ENCODE measurements at regions not wholly inside any gene's neighbourhood (a gene's known extent, or its start where the extent isn't known, plus 50 kb on each side); places are given as distances from the start of the nearest gene placed in this dataset.

GRCh38 chr9:11713077-11713476 lies 980.1 kb upstream of the TYRP1 start (continued):
- TF ChIP-seq ZNF280D (tag by site-specific recombination; IDR thresholded peaks at IDR 0.05) (no peak), ZSCAN16 (tag by site-specific recombination; IDR thresholded peaks at IDR 0.05) (no peak), KLF16 (tag by site-specific recombination; IDR thresholded peaks at IDR 0.05) (no peak)

GRCh38 chr9:11722957-11723356 lies 970.2 kb upstream of the TYRP1 start:
- H3K36me3 ChIP-seq (ENCODE audit: control insufficient read depth in 2 of 2, insufficient read depth in 1 of 2, low read length in 2 of 2): no peaks in the 10 kb centered on the region
- ChIA-PET POLR2A (no interaction called here), CTCF (no interaction called here)
- no peaks in the 10 kb centered on the region for H3K9me3 ChIP-seq (ENCODE audit: control insufficient read depth, insufficient read depth, low read depth, low read length)
- no peaks in the 10 kb centered on the region for H3K4me1 ChIP-seq (ENCODE audit: control insufficient read depth, insufficient read depth, low read length)
- TF ChIP-seq SETDB1 (IDR thresholded peaks at IDR 0.05; ENCODE audit: insufficient read length, low read length): no peak
- no peak for TF ChIP-seq ZNF354C (tag by site-specific recombination; IDR thresholded peaks at IDR 0.05; ENCODE audit: borderline replicate concordance, low read depth)
- TF ChIP-seq, protein P1, sequence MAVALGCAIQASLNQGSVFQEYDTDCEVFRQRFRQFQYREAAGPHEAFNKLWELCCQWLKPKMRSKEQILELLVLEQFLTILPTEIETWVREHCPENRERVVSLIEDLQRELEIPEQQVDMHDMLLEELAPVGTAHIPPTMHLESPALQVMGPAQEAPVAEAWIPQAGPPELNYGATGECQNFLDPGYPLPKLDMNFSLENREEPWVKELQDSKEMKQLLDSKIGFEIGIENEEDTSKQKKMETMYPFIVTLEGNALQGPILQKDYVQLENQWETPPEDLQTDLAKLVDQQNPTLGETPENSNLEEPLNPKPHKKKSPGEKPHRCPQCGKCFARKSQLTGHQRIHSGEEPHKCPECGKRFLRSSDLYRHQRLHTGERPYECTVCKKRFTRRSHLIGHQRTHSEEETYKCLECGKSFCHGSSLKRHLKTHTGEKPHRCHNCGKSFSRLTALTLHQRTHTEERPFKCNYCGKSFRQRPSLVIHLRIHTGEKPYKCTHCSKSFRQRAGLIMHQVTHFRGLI (tag by site-specific recombination; IDR thresholded peaks at IDR 0.05): no peak
- no peak for TF ChIP-seq ZNF37A (tag by site-specific recombination; IDR thresholded peaks at IDR 0.05)
- no peak for TF ChIP-seq ZNF707 (tag by site-specific recombination; IDR thresholded peaks at IDR 0.05)
- no peak for TF ChIP-seq ZNF239 (tag by site-specific recombination; IDR thresholded peaks at IDR 0.05)
- no peak for TF ChIP-seq ZNF202 (tag by site-specific recombination; IDR thresholded peaks at IDR 0.05; ENCODE audit: borderline replicate concordance)
- TF ChIP-seq KLF9 (tag by site-specific recombination; IDR thresholded peaks at IDR 0.05; ENCODE audit: low read depth): no peak
- TF ChIP-seq ZNF175 (tag by site-specific recombination; IDR thresholded peaks at IDR 0.05): no peak
- TF ChIP-seq HOXD13 (CRISPR knock-in tag; IDR thresholded peaks at IDR 0.05; ENCODE audit: borderline replicate concordance): no peak
- TF ChIP-seq ZNF513 (tag by site-specific recombination; IDR thresholded peaks at IDR 0.05): no peak
- TF ChIP-seq PRDM4 (tag by site-specific recombination; IDR thresholded peaks at IDR 0.05): no peak
- TF ChIP-seq, protein P2, sequence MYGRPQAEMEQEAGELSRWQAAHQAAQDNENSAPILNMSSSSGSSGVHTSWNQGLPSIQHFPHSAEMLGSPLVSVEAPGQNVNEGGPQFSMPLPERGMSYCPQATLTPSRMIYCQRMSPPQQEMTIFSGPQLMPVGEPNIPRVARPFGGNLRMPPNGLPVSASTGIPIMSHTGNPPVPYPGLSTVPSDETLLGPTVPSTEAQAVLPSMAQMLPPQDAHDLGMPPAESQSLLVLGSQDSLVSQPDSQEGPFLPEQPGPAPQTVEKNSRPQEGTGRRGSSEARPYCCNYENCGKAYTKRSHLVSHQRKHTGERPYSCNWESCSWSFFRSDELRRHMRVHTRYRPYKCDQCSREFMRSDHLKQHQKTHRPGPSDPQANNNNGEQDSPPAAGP (tag by site-specific recombination; IDR thresholded peaks at IDR 0.05): no peak
- TF ChIP-seq ZSCAN23 (tag by site-specific recombination; IDR thresholded peaks at IDR 0.05): no peak
- no peak for TF ChIP-seq ZNF777 (tag by site-specific recombination; IDR thresholded peaks at IDR 0.05; ENCODE audit: borderline replicate concordance)
- H3K4me3 ChIP-seq (ENCODE audit: low read depth, low read length): no peak overlapping the region
- H3K27ac ChIP-seq (ENCODE audit: extremely low read depth, low read depth, low read length): no peak overlapping the region

Data from HEK293 (cell line).